ES-I3 (cell line): ENCODE measurements at regions not wholly inside any gene's neighbourhood (a gene's known extent, or its start where the extent isn't known, plus 50 kb on each side); places are given as distances from the start of the nearest gene placed in this dataset.
"Not testable (repeated sequence)": the region's sequence is repeated elsewhere in the genome, so short reads cannot be mapped to it uniquely, and the experiment has no call there.

Source experiments
- H3K36me3 ChIP-seq: 2 replicates; pipeline ENCODE4 v1.6.1; 2013; ENCODE audit warnings: mild to moderate bottlenecking, low read length, control low read depth, moderate library complexity; ENCODE audit not compliant: insufficient read depth
- H3K4me1 ChIP-seq: 2 replicates; pipeline ENCODE4 v1.6.1; 2013; ENCODE audit warnings: mild to moderate bottlenecking, control low read depth, low read length; ENCODE audit not compliant: insufficient read depth
- H3K9ac ChIP-seq: 2 replicates; pipeline ENCODE4 v1.6.1; 2013; ENCODE audit warnings: low read depth, mild to moderate bottlenecking, low read length, moderate library complexity
- H3K9me3 ChIP-seq: 2 replicates; pipeline ENCODE4 v1.6.1; 2013; ENCODE audit warnings: mild to moderate bottlenecking, low read length, moderate library complexity; ENCODE audit not compliant: control insufficient read depth, insufficient read depth

DNA sequence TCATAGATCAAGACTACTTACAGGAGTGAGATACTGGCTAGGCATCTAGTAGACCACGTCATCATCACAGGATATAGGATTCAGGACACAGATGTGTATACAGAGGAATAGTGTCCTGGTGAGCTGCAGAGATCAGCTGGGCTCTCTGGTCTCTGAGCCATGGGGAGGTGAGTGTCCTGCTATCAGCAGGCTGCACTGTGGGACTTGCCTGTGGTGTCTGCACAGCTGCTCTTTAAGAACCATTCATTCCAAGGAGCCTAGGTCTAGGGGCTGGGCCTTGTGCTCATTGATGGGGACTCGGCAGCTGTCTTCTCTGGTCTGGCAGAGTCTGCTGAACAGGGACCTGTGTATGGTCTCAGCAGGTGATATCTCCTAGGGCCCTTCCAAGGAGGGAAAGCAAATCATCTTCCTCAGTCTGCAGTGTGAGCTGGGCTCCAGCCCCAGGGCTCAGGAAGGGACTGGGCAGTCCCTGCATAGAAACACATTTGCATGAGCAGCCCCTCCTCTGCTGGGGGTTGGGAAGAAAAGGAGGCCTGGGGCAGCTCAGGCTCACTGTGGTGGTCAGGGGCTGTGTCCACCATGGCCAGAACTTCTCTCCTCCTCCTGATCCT, 66.1 kb upstream of the VPREB1 start:
- H3K9me3 ChIP-seq = no peaks in the 10 kb centered on the region
- H3K9ac ChIP-seq = no peak overlapping the region
- no peaks in the 10 kb centered on the region for H3K4me1 ChIP-seq
- no peaks in the 10 kb centered on the region for H3K36me3 ChIP-seq

DNA sequence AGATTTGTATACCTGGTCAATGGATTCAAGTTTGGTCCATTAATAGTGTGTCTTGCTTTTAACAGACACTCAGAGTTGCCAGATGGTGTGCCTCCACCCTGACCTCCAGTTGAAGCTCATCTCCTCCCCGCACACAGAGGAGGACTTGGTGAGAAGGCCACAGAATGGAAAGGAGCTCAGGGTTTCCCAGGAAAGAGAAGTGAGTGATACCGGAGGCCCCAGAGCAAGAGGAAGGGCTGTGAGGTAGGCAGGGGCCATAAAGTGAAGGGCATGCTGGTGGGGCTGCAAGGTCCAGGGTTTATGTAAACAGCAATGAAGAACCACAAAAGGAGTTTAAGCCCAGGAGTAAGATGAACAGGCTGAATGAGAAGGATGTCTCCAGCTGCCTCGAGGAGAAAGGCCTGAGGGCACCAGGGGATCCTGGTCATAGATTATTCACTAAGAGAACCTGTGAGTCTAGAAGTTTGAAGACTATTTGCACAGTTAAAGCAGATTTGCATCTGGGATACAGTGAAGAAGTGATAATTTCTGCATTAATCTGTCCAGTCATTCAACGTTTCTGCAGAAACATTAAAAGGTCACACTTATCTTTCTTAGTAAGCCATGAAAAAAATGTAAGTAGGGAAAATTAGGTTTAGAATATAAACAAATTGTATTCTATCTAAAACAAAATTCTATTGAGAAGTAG, 67.5 kb upstream of the VPREB1 start:
- Histone ChIP-seq H3K36me3 (no peaks in the 10 kb centered on the region), H3K9ac (no peak overlapping the region), H3K9me3 (no peaks in the 10 kb centered on the region), H3K4me1 (no peaks in the 10 kb centered on the region)

DNA sequence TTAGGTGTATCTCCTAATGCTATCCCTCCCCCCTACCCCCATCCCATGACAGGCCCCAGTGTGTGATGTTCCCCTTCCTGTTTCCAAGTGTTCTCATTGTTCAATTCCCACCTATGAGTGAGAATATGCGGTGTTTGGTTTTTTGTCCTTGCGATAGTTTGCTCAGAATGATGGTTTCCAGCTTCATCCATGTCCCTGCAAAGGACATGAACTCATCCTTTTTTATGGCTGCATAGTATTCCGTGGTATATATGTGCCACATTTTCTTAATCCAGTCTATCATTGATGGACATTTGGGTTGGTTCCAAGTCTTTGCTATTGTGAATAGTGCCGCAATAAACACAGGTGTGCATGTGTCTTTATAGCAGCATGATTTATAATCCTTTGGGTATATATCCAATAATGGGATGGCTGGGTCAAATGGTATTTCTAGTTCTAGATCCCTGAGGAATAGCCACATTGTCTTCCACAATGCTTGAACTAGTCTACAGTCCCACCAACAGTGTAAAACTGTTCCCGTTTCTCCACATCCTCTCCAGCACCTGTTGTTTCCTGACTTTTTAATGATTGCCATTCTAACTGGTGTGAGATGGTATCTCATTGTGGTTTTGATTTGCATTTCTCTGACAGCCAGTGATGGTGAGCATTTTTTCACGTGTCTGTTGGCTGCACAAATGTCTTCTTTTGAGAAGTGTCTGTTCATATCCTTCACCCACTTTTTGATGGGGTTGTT, 71.5 kb upstream of the VPREB1 start:
- not testable (repeated sequence) for H3K9ac ChIP-seq, H3K9me3 ChIP-seq, H3K36me3 ChIP-seq, H3K4me1 ChIP-seq

DNA sequence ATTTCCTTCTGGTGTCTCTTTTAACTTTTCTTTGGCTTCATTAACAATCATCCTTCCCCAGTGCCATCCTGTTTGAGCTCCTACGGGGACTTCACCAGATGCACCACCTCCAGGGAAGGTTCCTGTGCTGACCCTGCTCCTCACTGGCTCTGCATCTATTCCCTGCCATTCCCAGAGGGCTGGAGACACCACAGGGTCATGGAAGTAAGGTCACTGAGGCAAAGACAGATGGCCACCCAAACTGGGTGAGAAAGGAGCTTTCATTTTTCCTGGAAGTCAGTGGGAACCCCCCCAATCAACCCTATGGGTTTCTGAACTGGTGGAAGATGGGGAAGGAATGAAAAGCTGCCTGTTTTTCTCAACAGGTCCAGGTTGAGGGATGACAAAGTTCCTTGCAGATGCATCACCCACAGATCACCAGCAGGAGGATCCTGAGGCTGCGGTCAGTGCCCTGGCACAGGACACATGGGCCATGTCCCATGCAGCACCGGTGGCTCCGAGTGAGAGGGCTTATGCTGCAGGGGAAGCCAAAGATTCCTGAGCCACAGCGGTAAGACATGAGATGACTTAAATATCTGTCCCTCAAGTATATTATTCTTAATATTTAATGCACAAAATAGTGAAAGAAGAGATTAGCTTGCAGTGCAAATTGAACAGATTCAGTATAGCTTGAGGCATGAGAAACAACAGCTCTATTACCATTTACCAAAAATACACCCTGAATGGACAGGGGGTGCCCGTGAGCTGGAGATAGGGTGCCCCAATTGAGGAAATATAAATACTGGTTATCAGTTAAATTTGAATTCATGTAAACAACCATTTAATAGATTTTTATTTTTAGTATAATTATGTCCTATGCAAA, 73.0 kb upstream of the VPREB1 start:
- H3K36me3 ChIP-seq = no peaks in the 10 kb centered on the region
- H3K9me3 ChIP-seq = no peaks in the 10 kb centered on the region
- no peak overlapping the region for H3K9ac ChIP-seq
- H3K4me1 ChIP-seq = no peaks in the 10 kb centered on the region

DNA sequence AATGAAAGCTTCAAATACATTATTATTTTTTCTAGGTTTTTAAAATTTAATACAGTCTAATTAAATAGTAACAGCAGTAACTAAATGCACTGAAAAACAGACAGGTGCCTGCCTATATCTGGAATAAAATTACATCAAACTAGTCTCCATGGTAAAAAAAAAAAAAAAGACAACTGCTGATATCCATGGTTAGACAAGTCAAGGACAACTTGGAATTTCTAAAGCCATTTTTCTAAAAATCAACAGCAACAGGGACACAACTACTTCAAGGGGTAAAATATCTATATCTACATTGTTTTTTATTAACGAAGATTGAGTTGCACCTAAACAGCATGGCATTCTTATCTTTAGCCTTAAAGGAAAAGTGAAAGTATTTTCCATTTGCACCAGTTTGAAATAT, 74.7 kb upstream of the VPREB1 start:
- no peaks in the 10 kb centered on the region for H3K36me3 ChIP-seq
- no peaks in the 10 kb centered on the region for H3K9me3 ChIP-seq
- no peak overlapping the region for H3K9ac ChIP-seq
- no peaks in the 10 kb centered on the region for H3K4me1 ChIP-seq

DNA sequence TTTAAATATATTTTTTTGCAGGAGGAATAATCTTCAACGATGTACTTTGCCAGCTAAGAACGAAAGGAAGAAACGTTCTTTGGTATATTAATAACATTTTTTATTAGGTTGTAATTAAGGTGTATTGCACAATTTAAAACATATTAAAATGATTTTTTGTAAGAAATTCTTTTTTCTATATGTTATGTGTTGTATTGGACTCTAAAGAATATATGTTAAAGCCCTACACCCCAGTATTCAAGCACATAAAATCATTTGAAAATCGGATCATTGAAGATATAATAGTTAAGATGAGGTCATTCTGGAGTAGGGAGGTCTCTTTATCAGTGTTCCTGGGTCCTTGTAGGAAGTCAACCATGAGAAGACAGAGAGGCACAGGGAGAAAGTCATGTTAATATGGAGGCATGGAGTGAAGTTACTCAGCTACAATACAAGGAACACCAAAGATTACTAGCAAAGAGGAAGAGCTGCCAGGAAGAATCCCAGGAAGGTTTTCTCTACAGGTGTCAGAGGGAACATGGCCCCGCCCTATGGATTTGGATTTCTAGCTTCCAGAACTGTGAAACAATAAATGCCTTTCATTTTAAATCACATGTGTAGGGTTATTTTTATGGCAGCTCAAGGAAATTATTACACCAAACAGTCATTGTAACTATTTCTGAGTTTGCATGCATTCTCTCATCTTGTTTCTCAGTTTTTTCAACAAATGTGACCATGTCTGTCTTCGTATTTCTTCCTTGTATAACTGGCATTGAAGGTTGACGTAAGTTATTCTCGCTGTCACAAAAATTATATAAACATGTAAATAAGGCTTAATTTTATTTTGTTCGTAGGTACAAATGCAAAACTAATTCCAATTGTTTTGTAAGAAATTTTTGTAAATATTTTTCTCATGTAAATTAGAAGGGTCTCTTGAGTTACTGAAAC, 75.4 kb upstream of the VPREB1 start:
- H3K4me1 ChIP-seq = no peaks in the 10 kb centered on the region
- H3K9ac ChIP-seq = no peak overlapping the region; the same call in 1 of the 2 replicates
- no peaks in the 10 kb centered on the region for H3K9me3 ChIP-seq
- no peaks in the 10 kb centered on the region for H3K36me3 ChIP-seq

DNA sequence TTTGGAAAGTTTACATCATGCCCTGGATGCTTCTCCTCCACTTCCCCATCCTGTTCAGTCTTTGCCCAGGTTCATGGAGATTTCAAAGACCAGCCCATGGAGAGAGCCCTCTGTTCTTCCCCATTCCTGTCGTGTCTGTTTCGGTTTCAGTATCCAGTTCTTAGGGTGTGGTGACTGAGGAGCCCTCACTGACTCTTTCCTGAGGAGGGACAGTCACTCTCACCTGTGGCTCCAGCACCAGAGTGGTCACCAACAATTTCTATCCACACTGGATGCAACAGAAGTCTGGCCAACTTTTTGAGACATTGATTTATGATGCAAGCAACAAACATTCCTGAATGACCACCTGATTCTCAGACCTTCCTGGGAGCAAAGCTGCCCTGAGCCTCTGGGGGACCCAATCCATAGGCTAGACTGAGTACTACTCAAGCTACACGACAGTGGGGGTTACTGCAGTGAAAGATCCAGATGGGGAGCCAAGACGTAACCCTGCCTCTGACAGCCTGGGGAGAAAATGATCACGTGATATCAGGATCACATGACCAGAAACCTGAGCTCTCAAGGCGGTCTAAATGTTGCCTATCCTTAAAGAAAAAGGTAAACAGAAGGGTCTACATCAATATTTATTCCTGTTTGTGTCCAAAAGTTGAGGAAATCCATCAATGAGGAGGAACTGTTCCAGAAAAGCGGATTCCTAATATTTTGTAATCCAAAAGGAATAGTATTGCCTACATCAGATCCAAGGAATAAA, 76.2 kb upstream of the VPREB1 start:
- H3K4me1 ChIP-seq = no peaks in the 10 kb centered on the region
- H3K9ac ChIP-seq = no peak overlapping the region; the same call in 1 of the 2 replicates
- no peaks in the 10 kb centered on the region for H3K9me3 ChIP-seq
- no peaks in the 10 kb centered on the region for H3K36me3 ChIP-seq

DNA sequence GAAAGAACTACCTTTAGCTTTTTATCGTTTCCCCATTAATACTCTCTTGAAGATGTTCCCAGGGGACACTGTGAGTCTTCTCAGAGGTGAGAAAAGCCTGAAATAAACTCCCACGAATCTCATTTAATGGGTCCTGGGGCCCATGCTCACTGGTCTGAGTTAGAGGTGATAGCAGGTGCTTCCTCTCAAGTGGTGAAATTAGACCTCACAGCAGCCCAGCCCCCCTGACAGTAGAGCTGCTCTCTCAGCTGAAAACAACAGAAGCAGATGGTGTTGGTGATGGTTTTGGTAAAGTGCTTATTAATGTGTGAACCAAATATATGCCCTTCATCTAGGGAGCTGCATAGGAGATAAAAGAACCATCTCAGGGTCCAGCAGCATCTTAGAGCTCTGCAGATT, 76.8 kb upstream of the VPREB1 start:
- Histone ChIP-seq H3K9ac (no peak overlapping the region), H3K4me1 (no peaks in the 10 kb centered on the region), H3K9me3 (no peaks in the 10 kb centered on the region), H3K36me3 (no peaks in the 10 kb centered on the region)

DNA sequence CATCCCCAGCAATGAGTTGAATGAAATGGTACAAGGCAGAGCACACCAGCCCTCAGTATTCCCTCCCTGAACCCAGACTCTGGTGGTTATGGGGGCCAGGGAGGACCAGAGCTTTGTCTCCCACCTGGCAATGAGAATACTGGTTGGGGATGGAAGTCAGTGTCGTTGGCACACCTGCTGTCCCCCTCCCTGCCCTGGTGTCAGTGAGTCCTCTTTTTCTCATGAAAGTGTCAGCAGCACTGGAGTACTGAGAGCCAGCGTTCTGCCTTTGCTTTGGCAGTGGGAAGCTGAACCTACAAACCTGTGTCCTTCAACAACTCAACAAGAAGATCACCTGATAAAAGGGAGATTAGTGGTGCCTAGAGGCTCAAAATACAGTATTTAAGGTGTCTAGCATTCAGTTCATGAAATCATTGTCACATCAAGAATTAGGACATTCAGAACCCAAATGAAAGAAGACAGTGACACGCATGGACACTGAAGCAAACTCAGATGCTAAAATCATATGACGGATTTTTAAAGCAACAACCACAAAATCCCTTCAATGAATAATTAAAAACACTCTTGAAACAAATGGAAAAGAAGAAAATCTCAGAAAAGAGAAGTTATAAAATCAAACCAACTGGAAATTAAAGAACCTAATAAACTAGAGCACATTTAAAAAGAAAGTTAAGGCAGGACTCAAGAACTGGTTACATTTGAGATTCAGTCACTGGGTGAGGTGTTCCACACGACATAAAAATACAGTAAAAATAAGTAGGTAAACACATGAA, 77.5 kb upstream of the VPREB1 start:
- H3K4me1 ChIP-seq = no peaks in the 10 kb centered on the region
- H3K36me3 ChIP-seq = no peaks in the 10 kb centered on the region
- H3K9ac ChIP-seq = no peak overlapping the region

DNA sequence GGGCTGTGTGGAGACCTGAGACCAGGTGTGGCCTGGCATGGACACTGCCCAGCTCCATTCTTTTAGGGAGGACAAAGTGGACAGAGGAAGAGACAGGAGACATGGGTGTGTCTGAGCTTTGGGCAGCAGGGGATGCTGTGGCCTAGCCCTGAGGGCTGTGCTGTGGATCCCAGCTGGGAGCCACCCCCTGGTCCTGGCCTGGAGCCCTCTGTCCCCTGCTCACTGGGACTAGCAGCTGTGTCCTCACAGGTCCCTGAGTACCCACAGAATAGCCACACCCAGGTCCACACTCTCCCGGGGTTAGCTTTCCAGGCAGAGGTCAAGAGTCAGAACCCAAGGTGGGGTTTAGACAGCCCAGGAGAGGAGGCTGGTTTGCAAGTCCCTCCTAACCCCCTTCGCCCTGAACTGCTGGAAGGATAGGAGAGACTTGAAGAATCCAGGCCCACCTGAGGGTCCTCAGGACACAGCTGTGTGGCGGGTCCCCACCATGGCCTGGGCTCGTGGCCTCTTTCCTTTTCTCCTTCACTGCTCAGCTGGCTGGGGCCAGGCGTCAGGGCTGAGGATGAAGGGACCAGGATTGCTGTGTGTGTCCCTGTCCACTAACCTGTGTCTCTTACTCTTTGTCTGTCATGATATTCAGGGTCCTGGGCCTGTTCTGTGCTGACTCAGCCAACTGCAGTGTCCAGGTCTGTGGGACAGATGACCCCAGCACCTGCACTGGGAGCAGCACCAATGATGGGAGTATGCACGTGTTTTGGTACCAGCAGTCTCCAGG, 78.5 kb upstream of the VPREB1 start:
- Histone ChIP-seq H3K9me3 (no peaks in the 10 kb centered on the region), H3K9ac (no peak overlapping the region), H3K4me1 (no peaks in the 10 kb centered on the region), H3K36me3 (no peaks in the 10 kb centered on the region)

More for the DNA sequence above, 77.5 kb upstream of the VPREB1 start:
- H3K9me3 ChIP-seq = no peaks in the 10 kb centered on the region

DNA sequence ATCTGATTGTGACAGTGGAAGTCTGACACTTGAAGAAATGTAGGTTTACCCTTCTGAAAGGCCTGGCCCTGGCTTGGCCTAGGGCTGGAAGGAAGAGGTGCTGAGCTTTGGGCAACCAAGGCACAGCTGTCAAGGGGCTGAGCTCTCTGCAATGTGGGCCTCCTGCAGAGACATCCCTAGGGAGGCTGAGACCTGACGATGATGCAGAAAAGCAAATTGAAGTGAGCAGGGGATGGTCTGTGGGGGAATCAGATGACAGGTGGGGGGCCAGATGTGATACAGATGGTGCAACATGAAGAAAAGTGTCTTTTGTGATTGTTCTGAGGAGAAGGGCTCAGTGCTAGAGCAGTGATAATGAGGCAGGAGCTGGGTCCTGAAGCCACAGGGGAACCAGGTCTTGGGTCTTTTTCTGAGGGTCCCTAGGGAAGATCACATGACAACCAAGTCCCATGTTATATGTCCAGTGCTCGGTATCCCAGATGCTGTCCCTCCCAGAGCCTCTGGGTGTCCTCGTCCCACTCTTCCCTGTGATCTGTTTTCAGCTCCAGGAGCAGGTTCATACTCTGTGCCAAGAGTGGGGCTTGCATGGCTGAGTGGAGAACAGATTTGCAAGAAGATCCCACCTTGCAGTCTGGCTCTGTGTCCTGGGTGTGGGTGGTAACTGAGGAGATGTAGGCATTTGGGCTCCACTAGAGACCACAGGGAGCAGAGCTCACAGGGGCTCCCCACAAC, 79.9 kb upstream of the VPREB1 start:
- no peaks in the 10 kb centered on the region for H3K9me3 ChIP-seq
- no peaks in the 10 kb centered on the region for H3K4me1 ChIP-seq
- H3K9ac ChIP-seq = no peak overlapping the region
- H3K36me3 ChIP-seq = no peaks in the 10 kb centered on the region
